Gastroesophageal sphincter (tissue), 3 donors: ENCODE measurements at regions not wholly inside any gene's neighbourhood (a gene's known extent, or its start where the extent isn't known, plus 50 kb on each side); places are given as distances from the start of the nearest gene placed in this dataset.

ENCODE experiments used
- EP300 ChIP-seq: sonication (generic); formaldehyde crosslinking; IDR thresholded peaks from one replicate; pipeline ENCODE4 v1.6.1; 2017; ENCODE audit warnings: antibody characterized with exemption, mild to moderate bottlenecking
- POLR2A ChIP-seq, 2 donors: fragments of 450-650 bp; IDR thresholded peaks; one replicate each; pipeline ENCODE4 v1.6.1; 2017; ENCODE audit warnings: antibody characterized with exemption in 2 of 2, mild to moderate bottlenecking in 2 of 2, moderate library complexity in 1 of 2
- POLR2AphosphoS5 ChIP-seq: sonication (generic); formaldehyde crosslinking; IDR thresholded peaks from one replicate; pipeline ENCODE4 v1.6.1; 2017; ENCODE audit warnings: antibody characterized with exemption
- TF ChIP-seq, protein P1 (sequence below), 4 experiments: fragments of 200-600 bp in 2 of 4; fragments of 450-650 bp in 2 of 4; sonication (generic) in 1 of 4; IDR thresholded peaks; one replicate each; pipeline ENCODE4 v1.5.1; 2017 to 2019; ENCODE audit warnings: antibody characterized with exemption in 4 of 4, mild to moderate bottlenecking in 2 of 4, moderate library complexity in 2 of 4

DNA sequence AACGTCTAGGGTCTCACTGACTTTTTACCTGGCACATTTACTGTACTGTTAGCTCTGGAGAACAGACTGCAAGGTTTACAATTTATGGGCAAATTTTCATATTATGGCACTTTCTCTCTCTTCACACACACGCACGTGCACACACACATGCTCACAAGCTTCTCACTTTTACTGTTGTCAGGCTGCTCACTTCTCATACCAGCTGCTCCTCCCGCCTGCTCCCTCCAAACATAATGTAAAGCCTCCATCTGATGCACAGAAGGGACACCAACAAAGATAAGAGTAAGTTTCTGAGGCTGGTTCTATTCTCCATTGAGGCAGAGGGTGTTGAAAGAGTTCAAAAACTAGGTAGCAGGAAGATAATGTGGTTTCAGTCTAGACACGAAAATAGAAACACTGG, 128.9 kb upstream of the DCLK2 start:
- TF ChIP-seq, protein P1, sequence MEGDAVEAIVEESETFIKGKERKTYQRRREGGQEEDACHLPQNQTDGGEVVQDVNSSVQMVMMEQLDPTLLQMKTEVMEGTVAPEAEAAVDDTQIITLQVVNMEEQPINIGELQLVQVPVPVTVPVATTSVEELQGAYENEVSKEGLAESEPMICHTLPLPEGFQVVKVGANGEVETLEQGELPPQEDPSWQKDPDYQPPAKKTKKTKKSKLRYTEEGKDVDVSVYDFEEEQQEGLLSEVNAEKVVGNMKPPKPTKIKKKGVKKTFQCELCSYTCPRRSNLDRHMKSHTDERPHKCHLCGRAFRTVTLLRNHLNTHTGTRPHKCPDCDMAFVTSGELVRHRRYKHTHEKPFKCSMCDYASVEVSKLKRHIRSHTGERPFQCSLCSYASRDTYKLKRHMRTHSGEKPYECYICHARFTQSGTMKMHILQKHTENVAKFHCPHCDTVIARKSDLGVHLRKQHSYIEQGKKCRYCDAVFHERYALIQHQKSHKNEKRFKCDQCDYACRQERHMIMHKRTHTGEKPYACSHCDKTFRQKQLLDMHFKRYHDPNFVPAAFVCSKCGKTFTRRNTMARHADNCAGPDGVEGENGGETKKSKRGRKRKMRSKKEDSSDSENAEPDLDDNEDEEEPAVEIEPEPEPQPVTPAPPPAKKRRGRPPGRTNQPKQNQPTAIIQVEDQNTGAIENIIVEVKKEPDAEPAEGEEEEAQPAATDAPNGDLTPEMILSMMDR (IDR thresholded peaks at IDR 0.05), result no peak
- no peak for TF ChIP-seq POLR2A (IDR thresholded peaks at IDR 0.05)
- TF ChIP-seq POLR2AphosphoS5, result no peak
- no peak for TF ChIP-seq EP300
